Activated CD4-positive, alpha-beta T cell treated with anti-CD3 and anti-CD28 coated beads, Interleukin-2, Interleukin-6, amounts not matched to agents 100 ng/mL and 50 ng/mL, durations not matched to agents 16 hours and 8 hours (primary cell): ENCODE measurements at regions not wholly inside any gene's neighbourhood (a gene's known extent, or its start where the extent isn't known, plus 50 kb on each side); places are given as distances from the start of the nearest gene placed in this dataset.

Source experiments
- DNase-seq: peaks from one replicate; pipeline ENCODE4 v3.0.0-alpha.2; 2020

DNA sequence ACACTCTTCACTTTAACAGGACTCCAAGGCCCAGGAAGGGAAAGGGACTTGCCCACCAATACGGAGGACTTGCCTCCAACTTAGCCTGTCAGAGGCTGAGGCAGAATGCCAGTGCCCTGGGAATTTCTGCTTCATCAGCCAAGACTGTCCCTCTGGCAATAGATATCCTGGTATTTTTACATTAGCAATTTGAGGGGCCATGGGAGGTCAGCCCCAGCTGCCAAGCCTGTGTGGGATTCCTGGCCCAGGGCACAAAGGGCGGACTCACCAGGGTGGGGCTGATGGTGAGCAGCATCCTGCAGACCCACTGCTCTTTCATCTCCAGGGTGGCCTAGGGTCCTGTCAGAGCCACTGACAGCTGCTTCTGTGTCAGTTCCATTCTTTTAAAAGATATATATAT, 78.3 kb upstream of the CIBAR2 start:
- DNase-seq: no peak

DNA sequence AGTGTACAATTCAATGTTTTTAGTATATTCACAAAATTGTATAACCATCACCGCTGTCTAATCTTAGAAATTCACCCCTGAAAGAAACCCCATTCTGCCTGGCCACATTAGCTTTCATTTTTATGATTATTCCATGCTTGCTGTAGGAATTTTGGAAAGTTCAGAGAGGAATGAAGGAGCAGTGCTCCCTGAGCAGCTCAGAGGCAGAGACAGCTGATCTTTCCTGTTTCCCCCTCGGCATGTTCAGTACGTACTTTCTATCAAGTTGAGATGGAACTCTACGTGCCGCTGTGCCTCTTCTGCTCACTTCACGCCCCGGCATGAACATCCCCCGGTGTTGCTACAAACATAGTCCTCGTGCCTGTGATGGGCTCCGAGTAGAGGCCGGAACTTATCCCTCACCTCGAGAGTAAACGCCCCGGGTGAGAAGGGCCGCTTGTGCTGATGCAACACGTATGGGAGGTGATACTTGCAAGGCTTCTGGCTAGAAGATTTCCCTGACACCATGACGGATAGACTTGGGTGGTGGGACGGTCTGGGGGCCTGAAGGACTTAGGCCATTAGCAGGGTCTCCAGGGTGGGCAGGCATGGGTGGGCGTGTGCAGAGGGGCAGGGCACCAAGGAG, 79.2 kb upstream of the CIBAR2 start:
- DNase-seq: no peak

GRCh38 chr16:85192238-85193114, 80.2 kb upstream of the CIBAR2 start:
- DNase-seq: no peak

DNA sequence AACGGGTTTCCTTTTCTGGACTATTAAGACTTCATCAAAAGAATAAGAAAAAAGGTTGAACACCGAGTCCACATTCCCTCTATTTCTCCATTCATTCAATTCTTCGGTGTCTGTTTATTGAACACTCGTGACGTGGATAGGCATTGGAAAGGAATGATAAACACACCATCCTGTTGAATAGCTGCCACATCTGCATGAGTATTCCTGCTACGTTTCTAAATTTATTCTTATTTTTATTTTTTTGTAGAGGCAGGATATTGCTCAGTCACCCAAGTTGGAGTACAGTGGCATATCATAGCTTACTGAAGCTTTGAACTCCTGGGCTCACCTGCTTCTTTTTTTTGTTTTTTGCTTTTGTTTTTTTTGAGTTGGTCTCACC, 80.8 kb upstream of the CIBAR2 start:
- DNase-seq: no peak

GRCh38 chr16:85193876-85194275, 81.6 kb upstream of the CIBAR2 start:
- no peak for DNase-seq

GRCh38 chr16:85194307-85195270, 82.3 kb upstream of the CIBAR2 start:
- no peak for DNase-seq

DNA sequence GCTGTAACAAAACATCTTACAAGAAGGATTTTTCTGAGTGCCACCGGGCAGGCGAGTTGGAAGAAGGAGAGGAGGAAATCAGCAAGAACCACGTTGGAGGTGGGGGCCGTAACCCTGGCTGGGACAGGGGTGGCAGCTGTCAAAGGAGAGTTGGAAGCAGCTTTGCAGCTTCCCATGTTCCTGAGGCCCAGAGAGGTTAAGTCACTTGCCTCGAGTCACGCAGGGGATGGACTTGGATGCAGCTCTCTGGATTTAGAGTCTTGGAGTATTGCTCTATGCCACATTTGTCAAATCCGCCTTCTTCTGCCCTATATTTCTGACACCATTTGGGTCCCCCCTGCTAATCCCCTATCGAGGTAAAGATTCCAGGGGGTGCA, 83.0 kb upstream of the CIBAR2 start:
- DNase-seq: no peak

DNA sequence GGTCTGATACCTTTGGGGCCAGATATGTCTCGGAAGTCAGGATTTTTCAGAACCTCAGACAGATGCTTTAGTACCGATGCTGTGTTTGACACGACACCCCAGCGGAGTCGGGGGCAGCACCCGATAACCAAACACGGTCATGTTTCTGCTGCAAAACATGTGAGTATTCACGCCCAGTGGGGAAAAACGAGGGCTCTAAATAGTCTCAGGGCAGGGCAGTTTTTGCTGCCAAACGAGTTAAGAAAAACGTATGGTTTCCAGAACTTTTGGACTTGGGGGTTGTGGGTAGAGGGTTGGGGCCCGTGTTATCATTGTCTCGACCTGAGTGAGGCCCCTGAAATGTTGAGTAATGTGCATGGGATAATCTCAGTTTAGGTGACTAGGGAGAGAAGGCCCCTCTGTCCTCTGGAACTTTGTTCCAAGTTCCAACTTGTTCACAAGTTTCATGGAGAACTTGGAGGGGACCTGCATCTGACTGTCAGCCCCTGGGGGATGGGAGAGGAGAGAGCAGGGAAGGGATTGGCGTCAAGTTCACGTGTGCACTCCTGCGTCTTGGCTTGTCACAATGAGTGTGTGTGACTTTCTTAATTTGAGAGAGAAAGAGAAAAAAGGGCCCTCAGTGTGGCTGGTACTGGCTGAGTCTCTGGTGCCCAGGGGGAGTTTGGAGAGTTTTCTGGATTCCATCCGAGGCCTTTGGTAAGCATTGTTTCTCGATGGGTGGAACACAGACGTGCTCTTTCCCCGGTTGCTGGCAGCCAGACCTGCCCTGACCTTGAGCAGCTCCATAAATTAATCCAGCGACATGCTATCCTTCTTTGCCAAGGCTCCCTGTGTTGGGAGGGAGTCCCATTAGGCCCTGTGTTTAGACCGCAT, 83.9 kb upstream of the CIBAR2 start:
- no peak for DNase-seq

DNA sequence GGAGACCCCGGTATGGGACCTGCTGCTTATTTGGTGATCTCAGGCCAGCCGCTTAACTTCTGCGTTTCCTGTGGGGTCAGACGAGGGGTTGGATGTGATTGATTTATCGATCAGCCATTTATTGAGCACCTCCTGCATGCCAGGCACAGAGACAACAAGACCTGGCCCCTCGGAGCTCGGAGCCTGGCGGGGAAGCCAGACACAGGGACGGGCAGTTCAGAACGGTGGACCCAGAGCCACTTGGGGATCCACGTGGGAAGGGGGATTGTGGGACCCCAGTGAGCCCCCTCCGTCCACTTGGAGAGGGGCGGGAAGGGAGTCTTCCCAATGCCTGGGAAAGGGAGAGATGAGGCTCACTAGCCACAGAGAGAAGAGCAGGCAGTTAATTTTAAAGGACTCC, 84.7 kb upstream of the CIBAR2 start:
- DNase-seq: no peak

GRCh38 chr16:85197611-85198566, 85.6 kb upstream of the CIBAR2 start:
- DNase-seq: no peak

DNA sequence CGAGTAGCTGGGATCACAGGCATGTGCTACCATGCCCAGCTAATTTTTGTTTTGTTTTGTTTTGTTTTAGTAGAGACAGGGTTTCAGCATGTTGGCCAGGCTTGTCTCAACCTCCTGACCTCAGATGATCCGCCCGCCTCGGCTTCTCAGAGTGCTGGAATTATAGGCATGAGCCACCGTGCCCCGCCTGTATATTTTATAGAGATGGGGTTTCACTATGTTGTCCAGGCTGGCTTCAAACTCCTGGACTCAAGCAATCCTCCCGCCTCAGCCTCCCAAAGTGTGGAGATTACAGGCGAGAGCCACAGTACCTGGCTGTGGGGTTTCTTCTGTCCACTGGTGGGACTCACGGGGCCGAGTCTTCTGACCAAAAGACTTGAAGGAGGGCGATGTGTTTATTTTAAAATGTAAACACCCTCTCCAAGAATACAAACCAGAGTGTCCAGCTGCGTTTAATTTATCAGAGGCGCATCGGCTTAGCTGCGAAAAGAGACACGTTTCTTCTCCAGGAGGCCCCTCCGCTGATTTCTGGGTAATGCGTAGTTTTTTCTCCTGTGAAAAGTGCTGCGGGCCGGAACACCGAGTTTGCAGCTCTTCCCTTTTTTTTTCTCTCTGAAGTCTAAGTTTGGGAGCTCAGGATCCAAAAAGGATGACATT, 86.9 kb upstream of the CIBAR2 start:
- no peak for DNase-seq

- DNase-seq: no peak
Observed at GRCh38 chr16:85199880-85200279, 87.6 kb upstream of the CIBAR2 start.

- DNase-seq: no peak
Observed at GRCh38 chr16:85200471-85201278, 88.4 kb upstream of the CIBAR2 start.

DNA sequence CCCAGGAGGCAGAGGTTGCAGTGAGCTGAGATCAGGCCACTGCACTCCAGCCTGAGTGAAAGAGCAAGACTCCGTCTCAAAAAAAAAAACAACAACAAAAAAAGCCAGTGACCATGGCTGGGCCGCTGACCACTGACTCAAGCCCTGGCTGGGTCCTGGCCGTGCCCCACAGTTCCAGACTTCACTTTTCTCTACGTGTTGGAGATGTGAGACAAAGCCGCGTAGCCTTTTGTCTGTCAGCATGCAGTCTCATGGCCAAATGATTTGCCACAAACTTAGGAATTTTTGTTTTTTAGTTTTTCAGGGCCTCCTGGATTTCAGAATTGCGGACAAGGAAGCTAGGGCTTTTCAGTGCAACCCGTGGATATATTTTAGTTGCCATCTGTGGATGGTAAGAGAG, 89.3 kb upstream of the CIBAR2 start:
- DNase-seq: no peak

DNA sequence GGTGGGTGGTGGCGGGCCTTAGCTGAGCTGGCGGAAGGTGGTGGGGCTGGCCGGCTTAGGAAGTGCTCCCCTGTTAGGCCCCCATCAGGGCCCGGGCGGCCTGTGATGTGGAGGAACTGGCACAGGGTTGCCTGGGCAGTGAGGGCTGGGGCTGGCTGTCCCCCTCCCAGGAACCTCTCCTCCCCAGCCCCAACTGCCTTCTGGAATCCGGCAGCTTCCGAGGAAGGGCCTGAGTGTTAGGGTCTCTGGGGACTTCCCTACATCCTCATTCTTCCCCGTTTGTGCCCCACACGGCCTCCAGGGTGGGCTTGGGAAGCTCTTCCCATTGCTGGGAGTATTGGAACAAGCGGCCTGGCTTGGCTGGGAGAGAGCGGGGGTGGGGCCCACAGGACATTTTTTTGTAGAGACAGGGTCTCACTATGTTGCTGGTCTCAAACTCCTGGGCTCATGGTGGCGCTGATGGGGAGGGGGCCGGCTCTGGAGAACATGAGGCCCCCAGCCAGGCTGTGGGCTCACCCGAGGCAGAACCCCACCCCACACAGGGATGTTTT, 89.9 kb upstream of the CIBAR2 start:
- DNase-seq: no peak

DNA sequence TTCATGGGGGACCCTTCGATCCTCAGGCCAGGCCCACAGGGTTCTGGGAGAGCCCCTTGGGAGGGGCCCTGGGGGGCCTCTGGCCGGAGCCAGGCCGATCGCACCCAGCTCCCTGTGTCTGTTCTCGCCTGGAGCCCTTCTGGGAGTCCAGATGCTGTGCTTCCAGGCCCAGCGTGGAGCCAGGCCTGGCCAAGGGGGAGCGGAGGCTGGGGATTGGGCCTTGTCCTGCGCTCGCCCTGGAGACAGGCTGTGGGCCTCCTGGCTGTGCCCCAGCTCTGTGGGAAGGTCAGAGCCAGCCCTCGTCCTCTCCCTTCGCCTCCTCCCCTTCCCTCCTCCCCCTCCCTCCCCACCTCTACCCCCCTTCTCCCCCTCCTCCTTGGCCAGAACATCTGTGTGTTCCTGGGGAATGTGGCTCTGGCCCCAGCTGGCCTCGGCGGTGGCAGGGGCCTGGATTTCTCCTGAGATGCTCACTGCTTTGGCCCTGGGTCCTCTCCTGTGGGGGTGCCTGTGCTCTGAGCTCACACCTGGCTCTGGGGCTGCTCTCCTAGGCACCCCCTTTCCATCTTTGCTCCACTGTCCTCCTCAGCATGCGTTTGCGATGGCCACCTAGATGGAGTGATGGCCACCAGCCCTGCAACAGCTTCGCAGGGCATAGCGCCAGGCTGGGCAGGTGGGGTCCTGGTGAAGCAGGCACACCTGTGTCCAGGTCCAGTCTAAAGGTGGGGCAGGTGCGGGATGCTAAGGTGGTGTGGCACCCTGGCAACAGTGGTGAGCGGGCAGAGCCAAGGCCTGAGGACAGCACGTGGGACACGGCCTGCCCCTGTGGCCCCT, 90.6 kb upstream of the CIBAR2 start:
- no peak for DNase-seq

DNA sequence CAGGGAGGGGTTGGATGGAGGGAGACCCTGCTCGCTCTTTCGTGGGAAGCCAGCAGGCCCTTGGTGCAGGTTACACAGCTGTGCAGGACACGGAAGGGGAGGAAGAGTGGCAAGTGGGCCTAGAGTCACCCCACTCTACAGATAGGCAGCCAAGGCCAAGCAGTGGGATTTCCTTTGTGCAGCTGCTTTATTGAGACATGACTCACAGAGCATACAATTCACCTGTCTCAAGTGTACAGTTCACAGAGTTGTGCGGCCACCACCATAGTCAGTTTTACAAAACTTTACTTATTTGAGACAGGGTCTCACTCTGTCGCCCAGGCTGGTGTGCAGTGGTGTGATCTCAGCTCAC, 91.2 kb upstream of the CIBAR2 start:
- no peak for DNase-seq

GRCh38 chr16:85204242-85205010, 92.2 kb upstream of the CIBAR2 start:
- DNase-seq: no peak
